ENCODE measurements at regions not wholly inside any gene's neighbourhood (a gene's known extent, or its start where the extent isn't known, plus 50 kb on each side); places are given as distances from the start of the nearest gene placed in this dataset.

DNA sequence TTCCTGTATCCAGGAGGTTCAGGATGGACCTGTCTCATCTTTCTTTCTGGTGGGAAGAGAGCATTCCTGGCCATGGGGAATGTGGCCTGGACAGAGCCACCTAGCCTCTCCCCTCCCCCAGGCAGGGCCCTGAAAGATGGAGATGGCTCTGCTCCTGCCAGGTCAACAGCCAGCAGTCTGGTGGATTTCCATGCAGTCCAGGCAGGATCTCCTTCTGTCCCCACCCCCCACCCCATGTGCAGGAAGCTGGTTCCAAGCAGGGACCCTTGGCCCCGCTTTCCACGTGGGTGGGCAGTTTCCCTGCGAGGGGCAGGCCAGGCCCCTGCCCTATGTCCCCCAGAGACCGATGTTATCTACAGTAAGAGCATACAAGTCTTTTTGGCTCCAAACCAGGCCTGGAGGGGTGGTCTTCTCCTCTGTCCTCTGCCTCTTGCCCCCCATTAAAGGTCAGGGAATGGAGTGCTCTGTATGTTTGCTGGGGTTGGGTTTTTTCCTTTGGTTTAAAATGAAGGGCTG is 240.5 kb downstream of the SEC14L1 start:
- DNase-seq = no peak

- DNase-seq = no peak
These were observed 241.0 kb downstream of the SEC14L1 start for GRCh38 chr17:77381731-77382130.

- peak; percentile 76 for DNase-seq
These were observed 241.7 kb downstream of the SEC14L1 start for GRCh38 chr17:77382356-77382911.

- DNase-seq = no peak
These were observed 242.3 kb downstream of the SEC14L1 start for GRCh38 chr17:77382966-77383612.

DNA sequence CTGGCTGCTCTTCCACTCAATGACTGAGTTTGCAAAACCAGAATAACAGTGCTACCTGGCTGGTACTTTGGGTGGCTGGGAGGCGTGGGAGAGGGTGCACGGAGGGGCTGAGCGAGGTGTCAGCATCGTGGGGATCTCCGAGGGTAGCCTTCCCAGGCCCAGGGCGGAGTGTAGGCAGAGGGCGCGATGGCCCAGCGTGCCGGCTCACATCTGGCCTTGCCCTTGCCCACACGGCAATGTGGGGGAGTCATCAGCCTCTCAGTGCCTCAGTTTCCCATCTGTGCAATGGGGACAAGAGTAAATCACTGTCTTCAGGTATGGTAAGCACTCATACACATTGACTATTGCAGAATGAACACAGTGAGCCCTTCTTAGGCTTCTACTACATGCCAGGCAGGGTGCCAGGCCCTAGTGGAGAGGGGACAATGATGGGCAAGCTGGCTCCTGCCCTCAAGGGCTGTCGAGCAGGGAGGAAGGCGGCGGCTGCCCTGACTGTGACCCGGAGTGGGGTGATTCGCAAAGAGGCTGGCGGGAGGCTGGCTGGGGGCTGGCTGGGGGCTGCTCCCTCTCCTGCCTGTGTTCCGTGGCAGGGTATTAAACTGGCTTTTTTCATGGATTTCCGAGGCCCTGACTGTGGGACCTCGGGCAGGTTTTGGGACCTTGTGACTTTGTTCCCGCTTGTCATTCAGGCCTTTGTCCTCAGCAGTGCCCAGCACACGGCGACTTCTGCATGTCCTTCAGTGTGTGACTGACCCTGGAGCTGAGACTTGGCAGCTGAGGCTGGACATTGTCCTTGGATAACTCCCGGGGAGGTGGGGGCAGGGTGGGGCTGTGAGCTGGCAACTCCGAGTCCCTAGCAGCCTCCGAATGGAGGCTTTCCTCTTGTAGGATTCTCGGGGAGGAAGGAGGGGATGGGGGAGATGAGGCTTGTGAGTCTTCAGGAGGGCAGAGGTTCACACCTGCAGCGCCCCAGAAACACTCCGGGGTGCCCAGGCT is 243.1 kb downstream of the SEC14L1 start:
- DNase-seq = no peak

GRCh38 chr17:77385750-77386501 is 245.2 kb downstream of the SEC14L1 start:
- DNase-seq = no peak

DNA sequence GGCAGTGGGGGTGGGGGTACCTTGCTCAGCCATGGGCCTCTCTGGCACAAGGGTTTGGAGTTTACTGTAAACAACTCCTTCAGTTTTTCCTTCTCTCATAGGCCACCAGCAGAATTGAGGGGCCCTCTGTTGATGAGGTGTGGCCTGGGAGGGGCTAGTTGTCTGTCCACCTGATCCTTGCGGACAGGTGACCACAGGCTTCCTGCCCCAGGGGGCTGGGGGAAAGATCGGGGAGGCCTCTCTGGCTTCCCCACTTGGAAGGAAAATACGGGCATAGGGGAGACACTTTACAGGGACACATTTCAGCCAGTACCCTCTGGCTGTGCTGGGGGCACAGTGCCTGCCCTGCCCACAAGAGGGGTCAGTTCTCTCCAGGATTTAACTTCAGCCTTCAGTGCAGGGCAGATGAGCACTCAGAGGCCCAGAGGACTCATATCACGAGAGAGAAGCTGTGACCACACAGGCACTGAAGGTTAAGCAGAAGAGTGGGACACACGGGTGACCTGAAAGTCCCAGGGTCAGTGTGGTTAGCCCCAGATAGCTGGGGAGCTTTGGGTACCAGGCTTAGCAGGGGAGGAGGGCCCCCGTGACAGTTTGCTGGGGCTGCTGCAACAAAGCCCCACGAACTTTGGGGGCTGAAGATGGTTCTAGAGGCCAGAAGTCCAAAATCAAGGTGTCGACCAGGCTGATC is 245.9 kb downstream of the SEC14L1 start:
- no peak for DNase-seq

GRCh38 chr17:77387891-77388290 is 247.1 kb downstream of the SEC14L1 start:
- DNase-seq = no peak

- DNase-seq = no peak
These were observed 247.9 kb downstream of the SEC14L1 start for GRCh38 chr17:77388384-77389306.

DNA sequence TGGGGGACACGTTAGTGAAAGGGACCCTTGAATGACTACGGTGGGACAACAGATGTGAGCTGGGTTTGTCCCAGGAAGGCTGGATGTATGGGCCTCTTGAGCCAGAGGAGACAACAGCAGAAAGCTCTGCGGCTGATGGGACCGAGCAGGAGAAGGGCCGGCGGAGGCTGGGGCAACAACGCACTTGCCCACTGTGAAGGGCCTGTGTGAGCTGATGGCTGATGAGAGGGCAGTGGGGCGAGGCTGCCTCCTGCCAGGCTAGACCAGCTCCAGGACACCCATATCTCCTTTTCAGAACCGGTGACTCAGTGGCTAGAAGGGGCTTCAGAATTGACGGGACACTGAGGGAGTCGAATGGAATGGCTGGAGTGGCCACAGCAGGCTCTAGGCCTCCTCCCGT is 250.1 kb downstream of the SEC14L1 start:
- no peak for DNase-seq

- peak; percentile 80 for DNase-seq
These were observed 251.1 kb downstream of the SEC14L1 start for GRCh38 chr17:77391668-77392375.

GRCh38 chr17:77392376-77393273 is 251.9 kb downstream of the SEC14L1 start:
- no peak for DNase-seq

DNA sequence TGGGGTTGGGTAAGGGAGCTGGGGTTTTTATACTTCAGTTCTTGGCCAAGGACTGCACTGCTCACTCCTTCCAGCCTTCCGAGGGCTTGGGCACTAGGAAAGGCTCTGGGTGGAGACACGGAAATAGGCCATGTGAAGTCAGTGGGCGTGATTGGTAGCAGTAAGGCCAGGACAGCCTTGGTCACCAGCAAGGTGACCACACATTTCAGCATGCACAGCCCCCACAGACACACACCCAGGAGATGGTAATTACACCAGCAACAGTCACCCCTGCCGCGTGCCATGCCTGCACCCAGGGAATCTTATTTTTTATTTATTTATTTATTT is 252.5 kb downstream of the SEC14L1 start:
- no peak for DNase-seq

DNA sequence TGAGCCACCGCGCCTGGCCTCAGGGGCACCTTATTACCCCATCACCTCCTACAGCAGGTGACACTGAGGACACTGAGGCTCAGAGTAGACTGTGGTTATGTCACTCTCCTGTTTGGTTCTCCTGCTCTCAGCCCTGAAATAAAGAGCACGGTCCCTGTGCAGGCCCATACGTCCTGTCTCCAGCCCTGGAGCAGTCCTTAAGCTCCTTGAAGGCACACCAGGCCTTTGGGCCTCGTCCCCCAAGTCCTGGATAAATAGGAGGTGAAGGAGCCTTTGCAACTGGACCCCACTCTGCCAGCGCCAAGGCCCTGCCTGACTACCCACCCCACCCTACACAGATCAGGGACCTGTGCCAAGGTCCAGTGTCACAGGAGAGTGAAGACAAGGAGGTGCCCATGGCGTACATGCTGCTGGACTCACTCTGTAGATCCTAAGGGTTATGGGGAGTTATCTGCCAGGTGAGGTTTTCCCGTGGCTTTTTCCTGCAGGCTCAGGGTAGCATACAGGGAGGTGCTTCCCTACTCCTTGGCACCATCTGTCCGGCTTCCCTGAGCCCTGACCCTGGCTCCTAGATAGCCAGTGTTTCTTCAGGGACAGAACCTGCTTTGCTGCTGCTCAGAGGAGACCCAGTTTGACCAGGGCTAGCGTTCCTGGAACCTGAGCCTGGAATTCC is 253.2 kb downstream of the SEC14L1 start:
- DNase-seq = no peak

GRCh38 chr17:77394540-77395295 is 253.9 kb downstream of the SEC14L1 start:
- DNase-seq = no peak

GRCh38 chr17:77395501-77396048 is 254.8 kb downstream of the SEC14L1 start:
- DNase-seq = no peak

DNA sequence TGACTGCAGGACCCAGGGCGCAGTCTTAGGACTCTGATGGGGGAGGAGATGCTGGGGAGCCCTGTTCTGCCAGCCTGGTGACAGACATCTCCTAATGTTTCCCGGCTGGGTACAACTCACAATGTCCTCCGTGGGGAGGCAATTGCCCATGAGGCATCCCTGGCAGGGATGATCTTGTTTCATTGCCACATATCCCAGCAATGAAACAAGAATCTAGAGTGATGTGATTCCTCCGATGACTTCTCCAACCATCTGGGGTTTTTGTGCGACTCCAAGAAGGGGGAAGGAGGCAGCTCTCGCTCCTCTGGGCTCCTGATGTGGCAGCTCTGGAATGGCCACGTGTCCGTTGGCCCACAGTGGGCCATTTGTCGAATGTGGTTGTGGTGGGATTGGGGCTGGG is 255.8 kb downstream of the SEC14L1 start:
- no peak for DNase-seq

- DNase-seq = no peak
These were observed 257.5 kb downstream of the SEC14L1 start for GRCh38 chr17:77398274-77398673.

Measured in CD4-positive, alpha-beta T cell treated with Interleukin-6 for 4 hours (primary cell).